ENCODE measurements at regions not wholly inside any gene's neighbourhood (a gene's known extent, or its start where the extent isn't known, plus 50 kb on each side); places are given as distances from the start of the nearest gene placed in this dataset.

GRCh38 chr2:226478109-226478809 lies 321.4 kb downstream of the IRS1 start:
- peak overlapping the region; percentile 96 for H3K27ac ChIP-seq (ENCODE audit: low read depth, low read length)
- peaks cover 49% of the 10 kb centered on the region for H3K4me1 ChIP-seq (ENCODE audit: control insufficient read depth, insufficient read depth, low read length, unreplicated experiment)
- H3K27me3 ChIP-seq (ENCODE audit: insufficient read depth, low read length): no peaks in the 10 kb centered on the region
- peak overlapping the region; percentile 43; the same call in 1 of the 2 replicates for H3K4me3 ChIP-seq (ENCODE audit: low read depth, low read length)
- H3K36me3 ChIP-seq (ENCODE audit: insufficient read depth, low read length): 0 out of 2 replicates have a peak, but pooled peaks cover 2% of the 10 kb centered on the region
- H3K79me2 ChIP-seq (ENCODE audit: control insufficient read depth, insufficient read depth, low read length, unreplicated experiment): no peaks in the 10 kb centered on the region
- peak overlapping the region; percentile 85 for H2AFZ ChIP-seq (ENCODE audit: low read length, unreplicated experiment)

GRCh38 chr2:226477221-226478108 lies 322.2 kb downstream of the IRS1 start:
- 0 out of 2 replicates have a peak, but pooled peaks cover 2% of the 10 kb centered on the region for H3K36me3 ChIP-seq (ENCODE audit: insufficient read depth, low read length)
- no peaks in the 10 kb centered on the region for H3K79me2 ChIP-seq (ENCODE audit: control insufficient read depth, insufficient read depth, low read length, unreplicated experiment)
- H3K27ac ChIP-seq (ENCODE audit: low read depth, low read length): peak overlapping the region; percentile 96
- H2AFZ ChIP-seq (ENCODE audit: low read length, unreplicated experiment): peak overlapping the region; percentile 85
- peaks cover 44% of the 10 kb centered on the region for H3K4me1 ChIP-seq (ENCODE audit: control insufficient read depth, insufficient read depth, low read length, unreplicated experiment)
- peak overlapping the region; percentile 43; the same call in 1 of the 2 replicates for H3K4me3 ChIP-seq (ENCODE audit: low read depth, low read length)
- no peaks in the 10 kb centered on the region for H3K27me3 ChIP-seq (ENCODE audit: insufficient read depth, low read length)

GRCh38 chr2:226475650-226476049 lies 324.0 kb downstream of the IRS1 start:
- H3K36me3 ChIP-seq (ENCODE audit: insufficient read depth, low read length): 0 out of 2 replicates have a peak, but pooled peaks cover 2% of the 10 kb centered on the region
- H3K27me3 ChIP-seq (ENCODE audit: insufficient read depth, low read length): no peaks in the 10 kb centered on the region
- no peaks in the 10 kb centered on the region for H3K79me2 ChIP-seq (ENCODE audit: control insufficient read depth, insufficient read depth, low read length, unreplicated experiment)
- no peak overlapping the region for H2AFZ ChIP-seq (ENCODE audit: low read length, unreplicated experiment)
- H3K4me3 ChIP-seq (ENCODE audit: low read depth, low read length): peak overlapping the region; percentile 28; the same call in 1 of the 2 replicates
- H3K4me1 ChIP-seq (ENCODE audit: control insufficient read depth, insufficient read depth, low read length, unreplicated experiment): peaks cover 44% of the 10 kb centered on the region
- peak overlapping the region; percentile 96 for H3K27ac ChIP-seq (ENCODE audit: low read depth, low read length)

- Histone ChIP-seq H2AFZ (ENCODE audit: low read length, unreplicated experiment) (no peak overlapping the region), H3K36me3 (ENCODE audit: insufficient read depth, low read length) (0 out of 2 replicates have a peak, but pooled peaks cover 2% of the 10 kb centered on the region), H3K4me1 (ENCODE audit: control insufficient read depth, insufficient read depth, low read length, unreplicated experiment) (peaks cover 44% of the 10 kb centered on the region), H3K27me3 (ENCODE audit: insufficient read depth, low read length) (no peaks in the 10 kb centered on the region), H3K27ac (ENCODE audit: low read depth, low read length) (no peak overlapping the region), H3K79me2 (ENCODE audit: control insufficient read depth, insufficient read depth, low read length, unreplicated experiment) (no peaks in the 10 kb centered on the region), H3K4me3 (ENCODE audit: low read depth, low read length) (no peak overlapping the region)
Observed at GRCh38 chr2:226474131-226474530, 325.5 kb downstream of the IRS1 start.

- no peaks in the 10 kb centered on the region for H3K27me3 ChIP-seq (ENCODE audit: insufficient read depth, low read length)
- no peaks in the 10 kb centered on the region for H3K79me2 ChIP-seq (ENCODE audit: control insufficient read depth, insufficient read depth, low read length, unreplicated experiment)
- 0 out of 2 replicates have a peak, but pooled peaks cover 2% of the 10 kb centered on the region for H3K36me3 ChIP-seq (ENCODE audit: insufficient read depth, low read length)
- no peak overlapping the region for H3K4me3 ChIP-seq (ENCODE audit: low read depth, low read length)
- H3K27ac ChIP-seq (ENCODE audit: low read depth, low read length): no peak overlapping the region
- H3K4me1 ChIP-seq (ENCODE audit: control insufficient read depth, insufficient read depth, low read length, unreplicated experiment): peaks cover 23% of the 10 kb centered on the region
- H2AFZ ChIP-seq (ENCODE audit: low read length, unreplicated experiment): no peak overlapping the region
Observed at GRCh38 chr2:226471987-226472470, 327.6 kb downstream of the IRS1 start.

- Histone ChIP-seq H3K27me3 (ENCODE audit: insufficient read depth, low read length) (no peaks in the 10 kb centered on the region), H3K36me3 (ENCODE audit: insufficient read depth, low read length) (no peaks in the 10 kb centered on the region), H3K79me2 (ENCODE audit: control insufficient read depth, insufficient read depth, low read length, unreplicated experiment) (no peaks in the 10 kb centered on the region), H3K27ac (ENCODE audit: low read depth, low read length) (no peak overlapping the region), H3K4me1 (ENCODE audit: control insufficient read depth, insufficient read depth, low read length, unreplicated experiment) (no peaks in the 10 kb centered on the region), H3K4me3 (ENCODE audit: low read depth, low read length) (no peak overlapping the region), H2AFZ (ENCODE audit: low read length, unreplicated experiment) (no peak overlapping the region)
Observed at GRCh38 chr2:226467633-226468032, 332.0 kb downstream of the IRS1 start.

- Histone ChIP-seq H3K4me3 (ENCODE audit: low read depth, low read length) (no peak overlapping the region), H3K79me2 (ENCODE audit: control insufficient read depth, insufficient read depth, low read length, unreplicated experiment) (no peaks in the 10 kb centered on the region), H2AFZ (ENCODE audit: low read length, unreplicated experiment) (no peak overlapping the region), H3K27ac (ENCODE audit: low read depth, low read length) (no peak overlapping the region), H3K27me3 (ENCODE audit: insufficient read depth, low read length) (no peaks in the 10 kb centered on the region), H3K4me1 (ENCODE audit: control insufficient read depth, insufficient read depth, low read length, unreplicated experiment) (no peaks in the 10 kb centered on the region), H3K36me3 (ENCODE audit: insufficient read depth, low read length) (no peaks in the 10 kb centered on the region)
Observed at GRCh38 chr2:226467221-226467620, 332.4 kb downstream of the IRS1 start.

GRCh38 chr2:226466589-226466988 lies 333.0 kb downstream of the IRS1 start:
- no peak overlapping the region for H2AFZ ChIP-seq (ENCODE audit: low read length, unreplicated experiment)
- no peaks in the 10 kb centered on the region for H3K4me1 ChIP-seq (ENCODE audit: control insufficient read depth, insufficient read depth, low read length, unreplicated experiment)
- H3K36me3 ChIP-seq (ENCODE audit: insufficient read depth, low read length): no peaks in the 10 kb centered on the region
- H3K27me3 ChIP-seq (ENCODE audit: insufficient read depth, low read length): no peaks in the 10 kb centered on the region
- no peaks in the 10 kb centered on the region for H3K79me2 ChIP-seq (ENCODE audit: control insufficient read depth, insufficient read depth, low read length, unreplicated experiment)
- no peak overlapping the region for H3K27ac ChIP-seq (ENCODE audit: low read depth, low read length)
- no peak overlapping the region for H3K4me3 ChIP-seq (ENCODE audit: low read depth, low read length)

- no peaks in the 10 kb centered on the region for H3K4me1 ChIP-seq (ENCODE audit: control insufficient read depth, insufficient read depth, low read length, unreplicated experiment)
- no peak overlapping the region for H3K4me3 ChIP-seq (ENCODE audit: low read depth, low read length)
- no peak overlapping the region for H2AFZ ChIP-seq (ENCODE audit: low read length, unreplicated experiment)
- H3K27me3 ChIP-seq (ENCODE audit: insufficient read depth, low read length): no peaks in the 10 kb centered on the region
- H3K36me3 ChIP-seq (ENCODE audit: insufficient read depth, low read length): no peaks in the 10 kb centered on the region
- H3K79me2 ChIP-seq (ENCODE audit: control insufficient read depth, insufficient read depth, low read length, unreplicated experiment): no peaks in the 10 kb centered on the region
- H3K27ac ChIP-seq (ENCODE audit: low read depth, low read length): no peak overlapping the region
Observed at GRCh38 chr2:226466124-226466523, 333.5 kb downstream of the IRS1 start.

GRCh38 chr2:226464380-226464779 lies 335.2 kb downstream of the IRS1 start:
- Histone ChIP-seq H3K27me3 (ENCODE audit: insufficient read depth, low read length) (no peaks in the 10 kb centered on the region), H3K4me3 (ENCODE audit: low read depth, low read length) (no peak overlapping the region), H2AFZ (ENCODE audit: low read length, unreplicated experiment) (no peak overlapping the region), H3K79me2 (ENCODE audit: control insufficient read depth, insufficient read depth, low read length, unreplicated experiment) (no peaks in the 10 kb centered on the region), H3K36me3 (ENCODE audit: insufficient read depth, low read length) (no peaks in the 10 kb centered on the region), H3K4me1 (ENCODE audit: control insufficient read depth, insufficient read depth, low read length, unreplicated experiment) (no peaks in the 10 kb centered on the region), H3K27ac (ENCODE audit: low read depth, low read length) (no peak overlapping the region)
